H1 (cell line): ENCODE measurements at regions not wholly inside any gene's neighbourhood (a gene's known extent, or its start where the extent isn't known, plus 50 kb on each side); places are given as distances from the start of the nearest gene placed in this dataset.

Source experiments
- ATF2 ChIP-seq: IDR thresholded peaks from 2 replicates; pipeline ENCODE4 v1.6.1; 2012; ENCODE audit warnings: low read length, inconsistent platforms
- CHD7 ChIP-seq: fragments of 300-600 bp; sonication (generic); IDR thresholded peaks from 2 replicates; pipeline ENCODE4 v1.7.1; 2012; ENCODE audit warnings: low read length, moderate library complexity, mild to moderate bottlenecking, inconsistent platforms; ENCODE audit not compliant: insufficient replicate concordance
- KDM4A ChIP-seq: IDR thresholded peaks from one replicate; pipeline ENCODE4 v1.7.1; 2012; ENCODE audit warnings: low read depth, mild to moderate bottlenecking, moderate library complexity, low read length, inconsistent platforms; ENCODE audit not compliant: severe bottlenecking
- RNF2 ChIP-seq: fragments of 200-900, 300-1000 bp; sonication (generic); IDR thresholded peaks from 2 replicates; pipeline ENCODE4 v1.7.1; 2016; ENCODE audit warnings: borderline replicate concordance, low read depth, mild to moderate bottlenecking, antibody characterized with exemption, low read length; ENCODE audit not compliant: poor library complexity, severe bottlenecking; ENCODE audit errors: missing control alignments
- SRF ChIP-seq: IDR thresholded peaks from 2 replicates; pipeline ENCODE4 v1.6.1; 2011; ENCODE audit warnings: mild to moderate bottlenecking, low read depth, low read length, moderate library complexity
- TAF7 ChIP-seq: optimal IDR thresholded peaks from 2 replicates; pipeline ENCODE3; 2011; ENCODE audit warnings: low read depth, mild to moderate bottlenecking, inconsistent platforms, low read length, moderate library complexity, borderline replicate concordance

- TF ChIP-seq CHD7 (no peak), RNF2 (no peak), SRF (no peak), TAF7 (no peak), ATF2 (no peak), KDM4A (no peak)
These were observed 622.5 kb downstream of the ANKRD7 start (continued) for GRCh38 chr7:118846977-118847376.
